ENCODE measurements at regions not wholly inside any gene's neighbourhood (a gene's known extent, or its start where the extent isn't known, plus 50 kb on each side); places are given as distances from the start of the nearest gene placed in this dataset.

DNA sequence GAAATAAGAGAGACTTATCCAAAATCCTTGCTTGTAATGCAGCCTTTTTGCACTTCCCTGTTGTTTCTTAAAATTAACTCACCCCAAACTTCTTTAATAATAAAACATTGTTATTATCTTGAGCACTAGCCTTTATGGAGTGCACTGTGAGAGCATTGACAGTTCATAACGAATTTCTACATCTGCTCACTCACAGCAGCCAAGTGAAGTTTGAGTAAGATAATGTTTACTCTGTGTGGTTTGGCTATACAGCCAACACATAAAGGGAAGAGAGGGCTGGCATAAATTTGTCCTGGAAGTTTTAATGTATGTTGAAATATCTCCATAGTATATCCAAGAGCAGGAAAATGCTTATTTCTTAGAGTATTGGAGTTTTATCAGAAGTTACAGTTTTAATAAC is 227.9 kb downstream of the FRK start:
- H3K4me1 Mint-ChIP-seq = no peaks in the 10 kb centered on the region
- H3K27ac Mint-ChIP-seq = no peak overlapping the region
- H3K27me3 Mint-ChIP-seq = no peaks in the 10 kb centered on the region
- H3K36me3 Mint-ChIP-seq = no peaks in the 10 kb centered on the region
- H3K4me3 Mint-ChIP-seq = no peak overlapping the region
- peaks cover 10% of the 10 kb centered on the region for H3K9me3 Mint-ChIP-seq

DNA sequence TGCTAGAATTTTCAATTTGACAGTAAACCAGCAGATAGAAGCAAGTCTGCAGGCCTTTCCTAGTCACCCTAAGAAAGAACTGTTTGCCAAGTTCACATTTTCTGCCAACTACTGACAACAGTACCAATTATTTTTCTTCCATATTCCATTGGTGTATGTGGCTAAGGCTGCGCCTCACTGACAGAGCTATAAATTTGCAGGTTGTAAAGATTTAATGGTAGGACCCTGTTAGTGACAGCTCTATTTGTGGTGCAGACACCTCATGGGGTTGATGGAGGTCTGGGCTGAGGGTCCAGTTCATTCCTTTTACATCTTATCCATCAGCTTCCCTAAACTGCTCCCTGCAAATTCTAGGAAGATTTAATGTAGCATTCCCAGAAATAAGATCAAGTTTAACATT is 228.5 kb downstream of the FRK start:
- H3K36me3 Mint-ChIP-seq = no peaks in the 10 kb centered on the region
- no peaks in the 10 kb centered on the region for H3K4me1 Mint-ChIP-seq
- no peak overlapping the region for H3K27ac Mint-ChIP-seq
- H3K27me3 Mint-ChIP-seq = no peaks in the 10 kb centered on the region
- H3K9me3 Mint-ChIP-seq = peaks cover 10% of the 10 kb centered on the region
- no peak overlapping the region for H3K4me3 Mint-ChIP-seq

DNA sequence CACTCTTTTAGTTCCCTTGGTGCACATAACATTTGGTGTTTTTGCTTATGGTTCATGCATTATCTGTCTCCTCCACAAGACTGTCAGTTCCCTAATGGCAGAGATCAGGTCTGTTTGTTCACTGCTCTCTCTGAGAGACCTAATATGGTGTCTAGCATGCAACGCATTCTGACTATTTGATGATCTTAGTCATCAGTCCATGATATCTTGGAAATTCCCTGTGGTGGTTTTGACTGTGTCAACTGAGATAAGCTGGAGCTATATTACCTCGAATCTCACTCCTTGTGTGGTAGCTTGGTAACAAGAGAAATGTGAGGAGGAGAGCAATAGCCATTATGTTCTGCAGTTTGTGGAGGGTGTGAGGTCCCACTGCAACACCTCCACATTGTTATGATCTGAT is 229.8 kb downstream of the FRK start:
- H3K27me3 Mint-ChIP-seq = no peaks in the 10 kb centered on the region
- no peak overlapping the region for H3K27ac Mint-ChIP-seq
- no peaks in the 10 kb centered on the region for H3K36me3 Mint-ChIP-seq
- H3K4me3 Mint-ChIP-seq = no peak overlapping the region
- H3K9me3 Mint-ChIP-seq = peaks cover 6% of the 10 kb centered on the region
- H3K4me1 Mint-ChIP-seq = no peaks in the 10 kb centered on the region

DNA sequence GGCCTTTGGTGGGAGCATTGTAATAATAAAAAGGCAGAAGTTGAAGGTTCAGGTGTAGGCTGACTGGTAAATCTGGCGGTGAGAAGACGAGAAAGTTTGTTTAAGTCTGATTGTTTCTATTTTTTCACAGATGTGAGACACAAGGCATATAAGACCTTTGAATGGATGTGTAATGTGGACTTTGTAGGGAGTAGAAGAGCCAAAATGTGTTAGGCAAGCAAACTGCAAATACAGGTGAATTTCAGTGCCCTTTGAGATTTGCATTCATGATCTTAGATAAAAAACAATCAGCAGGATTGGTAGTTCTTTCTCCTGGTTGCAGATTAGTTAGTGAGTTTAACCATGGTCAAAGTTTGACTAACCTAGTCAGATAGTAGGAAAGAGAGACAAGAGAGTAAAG is 238.9 kb downstream of the FRK start:
- peaks cover 9% of the 10 kb centered on the region for H3K9me3 Mint-ChIP-seq
- no peaks in the 10 kb centered on the region for H3K4me1 Mint-ChIP-seq
- H3K36me3 Mint-ChIP-seq = no peaks in the 10 kb centered on the region

DNA sequence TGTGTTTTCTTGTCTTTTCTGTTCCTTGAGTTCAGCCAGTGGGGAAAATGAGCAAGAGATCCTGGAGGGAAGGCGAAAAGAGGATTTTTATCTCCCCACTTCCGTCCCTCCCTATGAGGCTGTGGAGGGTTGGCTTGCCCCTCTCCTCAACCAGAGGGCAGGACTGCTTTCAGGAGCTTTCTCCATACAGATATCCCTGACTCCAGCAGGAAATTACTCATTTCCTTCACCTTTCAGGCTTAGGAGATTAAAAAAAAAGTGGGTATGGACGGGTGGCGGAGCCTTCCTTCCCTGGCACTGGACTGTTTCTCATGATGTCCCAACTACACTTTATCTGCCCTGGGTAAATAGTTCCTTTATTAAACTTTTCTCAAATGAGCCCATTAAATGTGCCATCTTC is 241.2 kb downstream of the FRK start:
- no peaks in the 10 kb centered on the region for H3K36me3 Mint-ChIP-seq
- no peak overlapping the region for H3K27ac Mint-ChIP-seq
- no peaks in the 10 kb centered on the region for H3K4me1 Mint-ChIP-seq
- peaks cover 9% of the 10 kb centered on the region for H3K9me3 Mint-ChIP-seq
- no peaks in the 10 kb centered on the region for H3K27me3 Mint-ChIP-seq
- no peak overlapping the region for H3K4me3 Mint-ChIP-seq

More for the DNA sequence above, 238.9 kb downstream of the FRK start:
- Mint-ChIP-seq H3K4me3 (no peak overlapping the region), H3K27me3 (no peaks in the 10 kb centered on the region), H3K27ac (no peak overlapping the region)

DNA sequence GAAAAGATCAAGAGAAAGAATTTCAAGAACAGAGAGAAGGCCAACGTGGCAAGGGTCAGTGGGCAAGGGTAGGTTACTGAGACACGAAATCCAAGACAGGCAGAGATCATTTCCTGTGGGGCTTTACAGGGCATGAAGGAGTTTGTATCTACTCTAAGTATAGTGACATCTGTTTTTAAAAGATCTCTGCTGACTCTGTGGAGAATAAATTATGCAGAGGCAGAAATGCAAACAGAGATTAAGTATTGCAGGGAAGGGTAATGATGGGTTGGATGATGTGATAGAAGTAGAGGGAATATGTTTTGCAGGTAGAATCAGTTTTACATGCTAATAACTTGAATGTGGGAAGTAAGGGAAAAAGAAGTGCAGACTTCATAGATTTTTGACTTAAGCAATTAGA is 243.5 kb downstream of the FRK start:
- no peaks in the 10 kb centered on the region for H3K27me3 Mint-ChIP-seq
- no peaks in the 10 kb centered on the region for H3K4me1 Mint-ChIP-seq
- H3K27ac Mint-ChIP-seq = no peak overlapping the region
- H3K4me3 Mint-ChIP-seq = no peak overlapping the region
- H3K36me3 Mint-ChIP-seq = no peaks in the 10 kb centered on the region
- peaks cover 9% of the 10 kb centered on the region for H3K9me3 Mint-ChIP-seq

DNA sequence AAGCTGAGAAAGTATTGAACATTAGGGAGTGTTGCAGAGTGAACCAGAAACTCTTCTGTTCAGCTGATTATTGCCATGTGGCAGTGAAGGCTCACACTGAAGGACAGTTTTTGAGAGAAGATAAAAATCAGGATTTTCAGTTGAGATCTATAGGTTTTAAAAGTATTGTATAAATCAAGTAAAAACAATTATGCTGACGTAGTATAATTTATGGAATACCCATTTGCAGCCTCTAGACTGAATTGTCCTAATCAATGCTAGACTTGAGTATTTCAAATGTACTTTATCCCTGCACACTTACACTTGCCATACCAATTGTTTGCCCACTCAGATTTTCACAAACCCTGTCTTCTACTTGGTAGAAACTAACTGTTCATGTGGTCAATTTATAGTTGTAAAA is 245.8 kb downstream of the FRK start:
- no peak overlapping the region for H3K4me3 Mint-ChIP-seq

DNA sequence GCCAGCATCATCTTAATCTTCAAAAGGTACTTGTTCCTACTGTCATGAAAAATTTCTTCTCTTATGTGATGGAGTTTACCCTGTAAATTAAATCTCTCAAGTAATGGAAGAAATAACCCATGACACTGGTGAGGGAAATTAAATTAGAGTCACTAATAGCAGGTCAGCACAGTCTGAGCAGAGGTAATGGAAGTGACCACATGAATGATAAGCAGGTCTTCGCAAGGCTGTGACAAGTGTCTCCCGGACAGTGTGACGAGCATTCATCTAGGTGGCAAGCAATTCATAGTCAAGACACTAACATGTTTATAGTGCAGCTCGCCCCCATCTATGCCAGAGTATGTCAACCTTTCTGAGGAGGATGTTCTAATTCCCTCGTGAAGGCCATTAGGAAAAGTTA is 249.2 kb downstream of the FRK start:
- Mint-ChIP-seq H3K9me3 (no peaks in the 10 kb centered on the region), H3K4me3 (no peak overlapping the region), H3K27ac (no peak overlapping the region)

More for the DNA sequence above, 245.8 kb downstream of the FRK start:
- peaks cover 8% of the 10 kb centered on the region for H3K9me3 Mint-ChIP-seq
- H3K4me1 Mint-ChIP-seq = no peaks in the 10 kb centered on the region
- no peaks in the 10 kb centered on the region for H3K27me3 Mint-ChIP-seq
- no peaks in the 10 kb centered on the region for H3K36me3 Mint-ChIP-seq
- no peak overlapping the region for H3K27ac Mint-ChIP-seq

DNA sequence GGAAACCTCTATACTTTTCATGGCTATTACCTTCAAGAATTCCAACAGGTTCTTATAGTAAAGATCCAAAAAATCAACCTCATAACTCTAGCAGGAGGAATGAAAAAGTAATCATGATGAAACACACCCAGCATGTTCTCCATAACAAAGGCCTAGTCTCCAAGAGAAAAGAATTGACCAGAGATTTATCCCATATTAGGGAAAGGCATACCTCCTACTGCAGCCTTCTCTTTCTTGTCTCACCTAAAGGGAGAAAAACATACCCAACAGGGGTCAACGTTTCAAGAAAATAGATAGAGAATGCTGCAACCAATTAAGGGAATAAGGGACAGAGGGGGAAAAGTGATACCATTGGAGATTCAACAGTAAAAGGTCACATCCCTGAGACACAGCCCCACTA is 262.5 kb downstream of the FRK start:
- H3K36me3 Mint-ChIP-seq = no peaks in the 10 kb centered on the region
- H3K9me3 Mint-ChIP-seq = peaks cover 7% of the 10 kb centered on the region
- no peak overlapping the region for H3K4me3 Mint-ChIP-seq
- H3K27ac Mint-ChIP-seq = no peak overlapping the region
- no peaks in the 10 kb centered on the region for H3K4me1 Mint-ChIP-seq
- peaks cover 2% of the 10 kb centered on the region for H3K27me3 Mint-ChIP-seq

More for the DNA sequence above, 249.2 kb downstream of the FRK start:
- Mint-ChIP-seq H3K36me3 (no peaks in the 10 kb centered on the region), H3K27me3 (no peaks in the 10 kb centered on the region), H3K4me1 (no peaks in the 10 kb centered on the region)

DNA sequence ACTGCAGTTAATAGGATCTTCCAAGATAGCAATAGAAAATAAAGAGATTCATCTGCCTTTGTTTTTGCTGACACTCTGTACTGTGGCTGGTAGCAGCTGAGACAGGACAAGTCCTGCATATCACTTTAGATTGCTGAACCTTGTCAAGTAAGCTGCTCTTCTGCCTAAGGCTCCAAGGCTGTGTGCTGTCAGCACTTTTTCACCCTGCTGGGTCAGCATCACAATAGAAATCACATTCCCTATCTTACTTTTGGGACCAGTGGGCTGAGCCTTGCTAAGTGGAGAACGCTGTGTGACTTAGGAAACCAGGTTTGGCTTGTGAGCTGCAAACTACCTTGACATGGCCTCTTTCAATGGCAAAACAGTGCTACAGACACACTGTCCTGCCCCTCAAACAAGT is 263.9 kb downstream of the FRK start:
- no peaks in the 10 kb centered on the region for H3K4me1 Mint-ChIP-seq
- H3K36me3 Mint-ChIP-seq = no peaks in the 10 kb centered on the region
- H3K4me3 Mint-ChIP-seq = no peak overlapping the region
- H3K27ac Mint-ChIP-seq = no peak overlapping the region
- H3K9me3 Mint-ChIP-seq = peaks cover 7% of the 10 kb centered on the region
- H3K27me3 Mint-ChIP-seq = peaks cover 2% of the 10 kb centered on the region

DNA sequence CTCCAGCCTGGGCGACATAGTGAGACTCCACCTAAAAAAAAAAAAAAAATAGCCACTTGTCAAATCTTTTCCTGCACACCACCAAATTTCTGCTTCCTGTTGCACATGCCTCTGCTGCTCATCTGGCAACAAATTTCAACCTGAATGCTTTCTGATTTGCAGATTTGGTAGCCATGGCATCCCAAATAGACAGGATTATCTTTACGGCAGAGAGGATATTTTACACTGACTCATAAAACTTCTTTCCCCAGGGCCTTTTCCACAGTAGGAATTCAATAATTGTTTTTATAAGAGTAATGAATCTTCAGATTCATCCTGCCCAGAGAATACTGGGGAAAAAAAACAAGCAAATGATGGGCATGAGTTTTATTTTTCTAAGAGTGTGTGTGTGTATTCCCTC is 264.6 kb downstream of the FRK start:
- Mint-ChIP-seq H3K4me1 (no peaks in the 10 kb centered on the region), H3K4me3 (no peak overlapping the region), H3K36me3 (no peaks in the 10 kb centered on the region), H3K9me3 (peaks cover 7% of the 10 kb centered on the region), H3K27ac (no peak overlapping the region), H3K27me3 (peaks cover 2% of the 10 kb centered on the region)

DNA sequence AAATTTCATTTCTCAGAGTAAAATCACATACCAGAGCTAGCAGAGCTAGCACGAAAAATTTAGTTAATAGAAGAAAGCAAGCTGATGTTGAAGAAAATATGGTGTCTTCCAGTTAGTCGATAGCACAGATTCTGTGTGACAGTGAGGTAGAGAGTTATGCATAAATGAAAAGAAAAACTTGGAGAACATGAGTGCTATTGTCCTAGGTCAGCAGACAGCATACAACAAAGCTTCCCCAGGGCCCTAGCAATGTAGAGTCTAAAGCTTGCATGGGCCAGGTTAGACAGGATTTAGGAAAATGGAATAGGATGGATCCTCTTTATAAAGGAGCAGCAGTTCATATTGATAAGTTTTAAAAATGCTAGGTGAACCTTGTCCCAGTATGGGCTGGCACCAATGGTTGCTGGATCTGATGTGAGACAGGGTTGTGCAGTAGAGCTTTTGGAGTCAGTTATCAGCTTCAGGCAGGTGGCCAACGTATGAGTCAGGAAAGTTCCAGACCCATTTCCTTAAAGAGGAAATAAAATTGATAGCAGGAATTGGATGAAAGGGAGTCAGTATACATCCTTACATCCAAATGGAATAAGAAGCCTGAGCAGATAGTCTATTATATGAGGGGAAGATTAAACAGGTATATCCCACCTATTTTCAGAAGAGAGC is 277.2 kb downstream of the FRK start:
- Mint-ChIP-seq H3K27me3 (no peaks in the 10 kb centered on the region), H3K36me3 (no peaks in the 10 kb centered on the region), H3K27ac (no peak overlapping the region), H3K4me3 (no peak overlapping the region), H3K4me1 (no peaks in the 10 kb centered on the region), H3K9me3 (no peaks in the 10 kb centered on the region)

DNA sequence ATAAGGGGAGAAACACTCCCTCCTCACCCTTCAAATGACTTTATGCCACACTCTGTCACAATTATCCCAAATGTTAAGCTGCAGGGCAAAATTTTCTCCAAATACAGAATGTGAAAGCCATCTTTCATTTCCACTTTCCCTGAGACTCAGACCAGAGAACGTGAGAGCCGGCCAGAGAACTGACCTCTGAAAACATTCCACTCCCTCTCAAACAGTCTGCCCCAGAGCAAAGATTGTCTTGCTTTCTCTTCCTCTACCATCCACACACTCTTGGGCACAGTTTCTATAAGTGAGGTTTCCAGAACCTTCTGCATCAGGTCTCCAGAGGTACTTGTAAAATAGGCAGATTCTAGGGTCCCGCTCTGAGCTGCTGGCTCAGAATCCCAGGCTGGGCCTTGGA is 278.1 kb downstream of the FRK start:
- Mint-ChIP-seq H3K27me3 (no peaks in the 10 kb centered on the region), H3K4me3 (no peak overlapping the region), H3K9me3 (no peaks in the 10 kb centered on the region), H3K27ac (no peak overlapping the region), H3K4me1 (no peaks in the 10 kb centered on the region), H3K36me3 (no peaks in the 10 kb centered on the region)

DNA sequence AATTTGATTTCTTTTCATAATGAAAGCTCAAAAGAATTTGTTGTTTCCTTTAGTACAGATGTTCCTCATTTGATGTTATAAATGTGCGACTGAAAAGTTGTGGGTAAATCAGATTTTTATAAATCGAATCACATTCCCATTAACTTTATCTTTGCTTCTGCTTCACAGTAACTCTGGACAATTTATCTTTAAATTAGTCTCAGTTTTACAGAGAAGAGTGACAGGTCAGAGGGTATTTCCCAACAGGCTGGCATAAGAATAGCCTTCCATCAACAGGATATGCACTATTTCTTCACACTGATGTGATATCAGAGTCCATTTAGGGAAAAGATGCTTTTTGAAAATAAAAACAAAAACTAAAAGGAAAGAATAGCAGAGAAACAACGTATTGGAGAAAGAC is 286.9 kb downstream of the FRK start:
- Mint-ChIP-seq H3K36me3 (no peaks in the 10 kb centered on the region), H3K27me3 (no peaks in the 10 kb centered on the region), H3K4me3 (no peak overlapping the region), H3K27ac (no peak overlapping the region), H3K4me1 (no peaks in the 10 kb centered on the region), H3K9me3 (no peaks in the 10 kb centered on the region)

DNA sequence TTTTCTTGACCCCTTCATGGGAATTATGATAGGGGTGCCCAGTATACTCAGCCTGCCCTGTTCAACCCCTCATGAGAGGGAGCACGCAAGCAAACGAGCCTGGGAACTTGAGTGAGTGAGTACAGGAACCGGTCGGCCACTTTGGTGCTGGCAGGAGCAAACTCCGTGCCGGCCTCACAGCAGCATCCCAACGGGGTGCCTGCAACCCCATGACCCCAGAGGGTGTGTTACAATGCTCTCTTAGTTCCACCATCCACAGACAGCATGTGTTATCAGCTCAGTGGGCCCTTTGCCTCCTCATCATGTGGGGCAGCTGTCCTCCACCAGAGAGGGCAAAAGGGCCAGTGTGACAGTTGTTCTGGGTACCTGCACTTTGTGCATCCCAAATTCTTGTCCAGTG is 289.8 kb downstream of the FRK start:
- no peak overlapping the region for H3K27ac Mint-ChIP-seq
- no peaks in the 10 kb centered on the region for H3K27me3 Mint-ChIP-seq
- no peak overlapping the region for H3K4me3 Mint-ChIP-seq
- no peaks in the 10 kb centered on the region for H3K9me3 Mint-ChIP-seq
- H3K36me3 Mint-ChIP-seq = no peaks in the 10 kb centered on the region
- H3K4me1 Mint-ChIP-seq = no peaks in the 10 kb centered on the region

DNA sequence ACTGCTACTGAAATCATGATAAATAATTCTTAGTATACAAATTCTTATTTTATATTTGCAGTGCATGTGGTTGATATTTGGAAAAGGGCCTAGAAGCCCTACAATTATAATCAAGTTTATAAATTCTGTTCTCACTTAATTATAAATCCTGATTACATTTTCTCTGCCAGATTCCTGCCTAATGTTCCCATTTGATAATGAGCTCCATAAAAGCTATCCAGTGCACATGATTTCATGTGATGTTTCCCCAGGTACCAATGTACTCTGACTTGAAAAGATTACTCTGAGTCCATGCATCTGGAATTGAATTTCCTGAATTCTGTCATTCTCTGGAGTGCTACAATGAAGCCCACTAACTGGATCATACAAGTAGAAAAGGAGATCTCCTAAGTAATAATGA is 292.2 kb downstream of the FRK start:
- no peaks in the 10 kb centered on the region for H3K36me3 Mint-ChIP-seq
- no peaks in the 10 kb centered on the region for H3K4me1 Mint-ChIP-seq
- H3K27me3 Mint-ChIP-seq = no peaks in the 10 kb centered on the region
- H3K9me3 Mint-ChIP-seq = no peaks in the 10 kb centered on the region
- no peak overlapping the region for H3K4me3 Mint-ChIP-seq
- H3K27ac Mint-ChIP-seq = no peak overlapping the region

DNA sequence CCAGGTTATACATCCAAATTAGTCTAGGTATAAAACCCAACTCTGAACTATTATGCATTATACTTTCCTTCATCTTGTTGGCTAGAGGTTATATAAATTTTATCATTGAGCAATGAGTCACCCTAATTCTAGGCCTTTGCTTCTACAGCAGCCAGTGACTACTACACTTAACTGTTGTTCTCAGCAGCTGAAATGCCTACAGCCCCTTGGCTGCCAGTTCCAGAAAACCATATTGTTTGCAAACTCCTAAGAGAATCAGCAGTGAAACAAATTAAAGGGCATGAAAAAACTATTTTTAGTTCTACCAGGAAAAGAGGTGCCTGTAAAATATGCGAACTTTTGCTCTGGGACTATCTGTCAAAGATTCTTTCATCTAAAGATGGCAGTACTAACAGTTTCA is 292.8 kb downstream of the FRK start:
- no peak overlapping the region for H3K4me3 Mint-ChIP-seq
- no peaks in the 10 kb centered on the region for H3K4me1 Mint-ChIP-seq
- H3K27ac Mint-ChIP-seq = no peak overlapping the region
- no peaks in the 10 kb centered on the region for H3K36me3 Mint-ChIP-seq
- no peaks in the 10 kb centered on the region for H3K27me3 Mint-ChIP-seq
- no peaks in the 10 kb centered on the region for H3K9me3 Mint-ChIP-seq

Measured in activated naive CD4-positive, alpha-beta T cell treated with anti-CD3 and anti-CD28 coated beads, Interleukin-2, amount 50 U/mL, for 24 hours (primary cell).